Endothelial cell (in vitro differentiated cells): ENCODE measurements at regions not wholly inside any gene's neighbourhood (a gene's known extent, or its start where the extent isn't known, plus 50 kb on each side); places are given as distances from the start of the nearest gene placed in this dataset.

ENCODE experiments used
- DNase-seq: peaks from one replicate; pipeline ENCODE4 v3.0.0; 2021; ENCODE audit warnings: low spot score
- H3K27ac Mint-ChIP-seq: one replicate; pipeline ENCODE4 v1.8.0; 2021; ENCODE audit warnings: mixed read lengths, inconsistent platforms; ENCODE audit not compliant: unreplicated experiment
- H3K27me3 Mint-ChIP-seq: one replicate; pipeline ENCODE4 v1.8.0; 2021; ENCODE audit warnings: mild to moderate bottlenecking, moderate library complexity, mixed read lengths, inconsistent platforms; ENCODE audit not compliant: unreplicated experiment
- H3K36me3 Mint-ChIP-seq: one replicate; pipeline ENCODE4 v1.8.0; 2021; ENCODE audit warnings: mild to moderate bottlenecking, low read depth, mixed read lengths, inconsistent platforms; ENCODE audit not compliant: unreplicated experiment
- H3K4me1 Mint-ChIP-seq: one replicate; pipeline ENCODE4 v1.8.0; 2021; ENCODE audit warnings: mild to moderate bottlenecking, mixed read lengths, inconsistent platforms; ENCODE audit not compliant: unreplicated experiment
- H3K4me3 Mint-ChIP-seq: one replicate; pipeline ENCODE4 v1.8.0; 2021; ENCODE audit warnings: mild to moderate bottlenecking, mixed read lengths, inconsistent platforms; ENCODE audit not compliant: unreplicated experiment
- H3K9me3 Mint-ChIP-seq: one replicate; pipeline ENCODE4 v1.8.0; 2021; ENCODE audit warnings: mixed read lengths, inconsistent platforms; ENCODE audit not compliant: unreplicated experiment
- TF ChIP-seq, protein P1 (sequence below): fragments of 200-600 bp; sonication (generic); IDR thresholded peaks from one replicate; pipeline ENCODE4 v1.5.0; 2021; ENCODE audit warnings: antibody characterized with exemption; ENCODE audit not compliant: unreplicated experiment

DNA sequence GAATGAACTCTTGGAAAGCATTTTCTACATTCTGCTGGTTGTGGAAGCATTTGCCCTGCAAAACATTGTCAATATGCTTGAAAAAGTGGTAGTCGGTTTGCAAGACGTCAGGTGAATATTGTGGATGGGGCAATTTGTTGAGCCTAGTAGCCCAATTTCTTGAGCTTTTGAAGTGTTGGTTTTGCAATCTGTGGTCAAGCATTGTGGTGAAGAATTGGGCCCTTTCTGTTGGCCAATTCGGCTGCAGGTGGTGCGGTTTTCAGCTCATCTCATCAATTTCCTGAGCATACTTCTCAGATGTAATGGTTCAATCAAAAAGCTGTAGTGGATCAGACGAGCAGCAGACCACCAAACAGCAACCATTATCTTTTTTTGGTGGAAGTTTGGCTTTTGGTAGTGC, 426.8 kb upstream of the CDH9 start:
- Mint-ChIP-seq H3K4me1 (no peaks in the 10 kb centered on the region), H3K36me3 (no peaks in the 10 kb centered on the region), H3K9me3 (no peaks in the 10 kb centered on the region), H3K27ac (no peak overlapping the region), H3K27me3 (peaks cover 1% of the 10 kb centered on the region), H3K4me3 (no peak overlapping the region)
- TF ChIP-seq, protein P1, sequence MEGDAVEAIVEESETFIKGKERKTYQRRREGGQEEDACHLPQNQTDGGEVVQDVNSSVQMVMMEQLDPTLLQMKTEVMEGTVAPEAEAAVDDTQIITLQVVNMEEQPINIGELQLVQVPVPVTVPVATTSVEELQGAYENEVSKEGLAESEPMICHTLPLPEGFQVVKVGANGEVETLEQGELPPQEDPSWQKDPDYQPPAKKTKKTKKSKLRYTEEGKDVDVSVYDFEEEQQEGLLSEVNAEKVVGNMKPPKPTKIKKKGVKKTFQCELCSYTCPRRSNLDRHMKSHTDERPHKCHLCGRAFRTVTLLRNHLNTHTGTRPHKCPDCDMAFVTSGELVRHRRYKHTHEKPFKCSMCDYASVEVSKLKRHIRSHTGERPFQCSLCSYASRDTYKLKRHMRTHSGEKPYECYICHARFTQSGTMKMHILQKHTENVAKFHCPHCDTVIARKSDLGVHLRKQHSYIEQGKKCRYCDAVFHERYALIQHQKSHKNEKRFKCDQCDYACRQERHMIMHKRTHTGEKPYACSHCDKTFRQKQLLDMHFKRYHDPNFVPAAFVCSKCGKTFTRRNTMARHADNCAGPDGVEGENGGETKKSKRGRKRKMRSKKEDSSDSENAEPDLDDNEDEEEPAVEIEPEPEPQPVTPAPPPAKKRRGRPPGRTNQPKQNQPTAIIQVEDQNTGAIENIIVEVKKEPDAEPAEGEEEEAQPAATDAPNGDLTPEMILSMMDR = no peak
- no peak for DNase-seq

DNA sequence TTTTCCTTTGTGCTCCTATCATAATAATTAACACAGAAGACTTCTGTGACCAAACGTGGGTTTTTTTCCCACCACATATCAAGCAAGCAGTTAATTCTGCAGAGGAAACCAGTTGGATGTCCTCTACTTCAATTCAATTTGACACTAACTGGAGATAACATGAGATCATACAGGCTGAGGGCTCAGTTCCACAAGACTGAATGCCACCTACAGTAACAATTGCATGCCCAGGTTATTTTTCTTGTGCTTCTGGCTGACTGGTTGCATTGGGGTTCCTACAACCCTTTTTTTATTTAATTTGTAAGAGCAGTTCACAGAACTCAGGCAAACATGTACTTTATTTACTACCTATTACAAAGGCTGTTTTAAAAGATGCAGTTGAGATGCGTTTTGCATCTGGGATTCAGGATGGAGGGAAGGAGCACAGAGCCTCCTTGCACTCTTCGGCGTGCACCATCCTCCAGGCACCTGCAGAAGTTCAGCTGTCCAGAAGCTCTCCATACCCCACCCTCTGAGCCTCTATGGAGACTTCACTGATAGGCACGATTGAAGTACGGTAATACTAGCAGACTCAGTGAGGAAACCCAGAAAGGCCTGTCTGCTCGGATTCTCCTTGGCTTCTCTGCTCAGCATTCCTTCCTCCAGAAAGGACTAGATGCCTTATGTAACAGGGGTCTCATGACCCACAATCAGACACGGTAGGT, 425.2 kb upstream of the CDH9 start:
- Mint-ChIP-seq H3K36me3 (no peaks in the 10 kb centered on the region), H3K27ac (no peak overlapping the region), H3K4me1 (no peaks in the 10 kb centered on the region), H3K27me3 (peaks cover 1% of the 10 kb centered on the region), H3K9me3 (no peaks in the 10 kb centered on the region), H3K4me3 (no peak overlapping the region)
- DNase-seq = no peak
- TF ChIP-seq, protein P1 = no peak

DNA sequence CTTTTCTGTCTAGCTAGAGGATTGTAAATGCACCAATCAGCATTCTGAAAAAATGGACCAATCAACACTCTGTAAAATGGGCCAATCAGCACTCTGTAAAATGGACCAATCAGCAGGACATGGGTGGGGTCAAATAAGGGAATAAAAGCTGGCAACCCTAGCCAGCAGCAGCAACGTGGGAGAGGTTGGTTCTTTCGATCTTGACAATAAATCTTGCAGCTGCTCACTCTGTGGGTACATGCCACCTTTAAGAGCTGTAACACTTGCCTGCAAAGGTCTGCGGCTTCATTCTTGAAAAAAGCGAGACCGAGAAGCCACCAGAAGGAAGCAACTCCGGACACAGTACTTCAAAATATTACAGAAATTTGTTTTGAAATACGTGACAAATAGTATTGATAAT, 424.6 kb upstream of the CDH9 start:
- Mint-ChIP-seq H3K9me3 (no peaks in the 10 kb centered on the region), H3K27me3 (peaks cover 1% of the 10 kb centered on the region), H3K4me3 (no peak overlapping the region), H3K36me3 (no peaks in the 10 kb centered on the region), H3K4me1 (no peaks in the 10 kb centered on the region), H3K27ac (no peak overlapping the region)
- TF ChIP-seq, protein P1 = no peak
- DNase-seq = no peak

DNA sequence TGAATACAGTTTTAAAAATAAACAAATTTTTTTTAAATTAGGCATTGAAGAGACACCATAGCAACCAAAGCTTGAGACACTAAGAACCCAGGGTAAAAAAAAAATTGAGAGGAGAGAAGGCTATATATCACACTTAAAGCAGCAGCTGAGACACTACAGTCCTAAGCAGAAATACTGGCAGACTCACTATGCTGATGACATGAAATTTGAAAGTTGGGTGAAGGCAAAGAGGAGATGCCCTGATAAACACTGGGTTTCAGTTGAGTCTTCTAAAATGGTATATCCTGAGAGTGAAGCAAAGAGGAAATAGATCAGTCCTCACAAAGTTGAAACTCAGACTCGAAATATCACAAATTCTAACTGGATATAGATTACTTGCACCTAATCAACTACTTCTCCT, 419.9 kb upstream of the CDH9 start:
- no peak for DNase-seq
- no peaks in the 10 kb centered on the region for H3K4me1 Mint-ChIP-seq
- no peak overlapping the region for H3K27ac Mint-ChIP-seq
- H3K9me3 Mint-ChIP-seq = no peaks in the 10 kb centered on the region
- no peaks in the 10 kb centered on the region for H3K27me3 Mint-ChIP-seq
- TF ChIP-seq, protein P1 = no peak
- H3K4me3 Mint-ChIP-seq = no peak overlapping the region
- no peaks in the 10 kb centered on the region for H3K36me3 Mint-ChIP-seq

DNA sequence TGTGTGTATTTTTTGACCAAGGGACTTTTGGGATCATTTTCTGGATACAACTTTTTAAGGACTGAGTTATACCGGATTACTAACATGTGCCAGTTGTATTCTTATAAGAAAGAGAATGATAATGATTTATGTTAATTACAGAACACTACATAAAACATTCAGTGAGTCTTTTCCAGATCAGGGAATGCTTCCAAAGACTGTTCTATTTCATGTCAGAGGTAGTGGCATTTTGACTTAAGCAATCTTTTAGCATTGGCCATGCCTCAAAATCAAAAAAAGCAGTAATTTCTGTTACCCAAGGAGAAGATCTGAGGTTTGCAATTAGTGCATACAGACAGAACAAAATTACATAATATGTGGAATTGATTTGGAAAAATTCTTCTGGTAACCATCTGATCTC, 413.0 kb upstream of the CDH9 start:
- no peak for DNase-seq
- no peak overlapping the region for H3K4me3 Mint-ChIP-seq
- H3K9me3 Mint-ChIP-seq = no peaks in the 10 kb centered on the region
- no peak overlapping the region for H3K27ac Mint-ChIP-seq
- no peaks in the 10 kb centered on the region for H3K4me1 Mint-ChIP-seq
- H3K36me3 Mint-ChIP-seq = no peaks in the 10 kb centered on the region
- TF ChIP-seq, protein P1 = no peak
- no peaks in the 10 kb centered on the region for H3K27me3 Mint-ChIP-seq
